ENCODE measurements at regions not wholly inside any gene's neighbourhood (a gene's known extent, or its start where the extent isn't known, plus 50 kb on each side); places are given as distances from the start of the nearest gene placed in this dataset.

DNA sequence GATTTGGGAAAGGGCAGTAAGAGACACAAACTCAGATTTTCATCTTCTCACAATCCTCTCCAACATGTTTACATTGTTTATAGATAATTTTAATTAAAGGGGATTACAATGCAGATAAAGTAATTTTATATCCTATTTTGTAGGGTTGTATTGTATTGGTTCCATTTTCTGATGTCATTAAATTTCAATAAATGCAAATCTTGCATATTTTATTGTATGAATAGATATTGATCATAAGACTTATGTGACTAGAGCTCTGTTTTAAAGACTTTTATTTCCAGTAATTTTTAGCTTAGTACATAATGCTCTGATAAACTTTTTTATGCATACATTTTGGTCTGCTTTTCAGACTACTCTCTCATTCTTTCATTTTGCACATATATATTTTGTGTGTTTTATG, 819.6 kb downstream of the TSN start:
- TF ChIP-seq POLR2A (IDR thresholded peaks at IDR 0.05; ENCODE audit: low read length): no peak
- TF ChIP-seq GATA1 (IDR thresholded peaks at IDR 0.05; ENCODE audit: low read depth, low read length): no peak
